GM12878 (cell line): ENCODE measurements at regions not wholly inside any gene's neighbourhood (a gene's known extent, or its start where the extent isn't known, plus 50 kb on each side); places are given as distances from the start of the nearest gene placed in this dataset.

Source experiments
- ATAC-seq: fragments of 200-7000 bp; cut with Tn5 transposase; 3 replicates; pipeline ENCODE4 v1.9.1; 2020; ENCODE audit warnings: mild to moderate bottlenecking, moderate library complexity
- BruUV-seq: library from RNA; stranded (reverse); fragments of 400-500 nt; replicated peaks from 2 replicates; lab custom pipeline; 2021; lab: Mats Ljungman, UMichigan
- CTCF ChIA-PET: fragments of 300-600 bp; sonication (Branson Sonifier 250); formaldehyde crosslinking; extraction: SDS; loops from one replicate; lab custom pipeline; 2021; ENCODE audit warnings: inconsistent platforms; lab: Yijun Ruan, JAX
- POLR2A ChIA-PET: fragments of 350-600 bp; formaldehyde crosslinking; extraction: SDS; loops from one replicate; lab custom pipeline; 2021; ENCODE audit warnings: inconsistent platforms; lab: Charles Lee
- RAD21 ChIA-PET: fragments of 300-600 bp; sonication (Branson Sonifier 250); formaldehyde crosslinking; loops from one replicate; lab custom pipeline; 2023; ENCODE audit warnings: antibody characterized with exemption; ENCODE audit not compliant: unreplicated experiment; lab: Charles Lee
- SMC1A ChIA-PET: fragments of 300-600 bp; sonication (Branson Sonifier 250); formaldehyde crosslinking; loops from one replicate; lab custom pipeline; 2023; ENCODE audit not compliant: unreplicated experiment, uncharacterized antibody; lab: Charles Lee
- DNase-seq: peaks from one replicate; pipeline ENCODE4 v3.0.0-alpha.2; 2011; ENCODE audit warnings: low read depth, low spot score
- FAIRE-seq: peaks from 3 replicates; lab custom pipeline; 2011; peaks lifted over from hg19 to GRCh38; lab: Jason Lieb, UNC
- H2AFZ ChIP-seq: 2 replicates; pipeline ENCODE4 v1.6.0; 2011; ENCODE audit warnings: low read depth, low read length, control low read depth; ENCODE audit not compliant: control insufficient read depth
- H3K27ac ChIP-seq: 2 replicates; pipeline ENCODE4 v1.5.1; 2011; ENCODE audit warnings: control low read depth; ENCODE audit not compliant: control insufficient read depth, insufficient read depth
- H3K27me3 ChIP-seq, 2 experiments: replicated peaks in 1 of 2; 2 replicates each; pipeline versions ENCODE4 v1.6.0 to v1.6.1; 2011; ENCODE audit warnings: low read length in 1 of 2; ENCODE audit not compliant: control insufficient read depth in 2 of 2, insufficient read depth in 2 of 2
- H3K36me3 ChIP-seq, 2 experiments: 2 replicates each; pipeline ENCODE4 v1.5.1; 2011; ENCODE audit warnings: low read length in 1 of 2; ENCODE audit not compliant: control insufficient read depth in 2 of 2, insufficient read depth in 2 of 2
- H3K4me1 ChIP-seq: 2 replicates; pipeline ENCODE4 v1.6.1; 2011; ENCODE audit warnings: mild to moderate bottlenecking, low read length, moderate library complexity, mixed read lengths; ENCODE audit not compliant: control insufficient read depth, insufficient read depth
- H3K4me2 ChIP-seq: 2 replicates; pipeline ENCODE4 v1.6.0; 2011; ENCODE audit warnings: control low read depth; ENCODE audit not compliant: control insufficient read depth, insufficient read depth
- H3K4me3 ChIP-seq: fragments of 200-600 bp; sonication (generic); 2 replicates; pipeline ENCODE4 v1.5.1; 2016
- H3K79me2 ChIP-seq: 2 replicates; pipeline ENCODE4 v1.6.0; 2011; ENCODE audit warnings: low read length; ENCODE audit not compliant: control insufficient read depth, insufficient read depth
- H3K9ac ChIP-seq: 2 replicates; pipeline ENCODE4 v1.8.0; 2011; ENCODE audit warnings: low read length, control low read depth, mixed read lengths; ENCODE audit not compliant: control insufficient read depth, insufficient read depth
- H3K9me3 ChIP-seq: replicated peaks from 3 replicates; pipeline ENCODE4 v1.5.1; 2011; ENCODE audit warnings: mild to moderate bottlenecking, low read length; ENCODE audit not compliant: control insufficient read depth, insufficient read depth
- H4K20me1 ChIP-seq: 2 replicates; pipeline ENCODE4 v1.6.0; 2011; ENCODE audit not compliant: control insufficient read depth, insufficient read depth
- FOXM1 ChIP-seq: IDR thresholded peaks from 2 replicates; pipeline ENCODE4 v1.6.1; 2012; ENCODE audit warnings: low read depth, mild to moderate bottlenecking, inconsistent platforms, low read length, moderate library complexity
- MYB ChIP-seq: fragments of 150-350 bp; IDR thresholded peaks from 2 replicates; pipeline ENCODE4 v1.6.1; 2014; ENCODE audit warnings: mild to moderate bottlenecking, low read depth, low read length, borderline replicate concordance
- PBX3 ChIP-seq: IDR thresholded peaks from 2 replicates; pipeline ENCODE4 v1.6.1; 2011; ENCODE audit warnings: mild to moderate bottlenecking, low read depth, low read length, moderate library complexity; ENCODE audit not compliant: insufficient replicate concordance
- PRDM15 ChIP-seq: fragments of 450-650 bp; formaldehyde crosslinking; IDR thresholded peaks from 2 replicates; pipeline ENCODE4 v1.4.0; 2020; ENCODE audit warnings: mild to moderate bottlenecking, moderate library complexity
- RFX5 ChIP-seq: IDR thresholded peaks from 2 replicates; pipeline ENCODE4 v1.6.1; 2011; ENCODE audit warnings: low read depth, low read length, improper control_type of control experiment
- TCF7 ChIP-seq: IDR thresholded peaks from 2 replicates; pipeline ENCODE4 v1.6.1; 2014; ENCODE audit warnings: antibody characterized with exemption, borderline replicate concordance
- ZNF24 ChIP-seq: fragments of 450-650 bp; IDR thresholded peaks from 2 replicates; pipeline ENCODE4 v1.6.1; 2017; ENCODE audit warnings: antibody characterized with exemption, mild to moderate bottlenecking
- in situ Hi-C: fragments of 300-500 bp; cut with MboI; formaldehyde crosslinking; loops from 9 replicates; pipeline ENCODE4 v1.14.3; 2018; ENCODE audit warnings: mixed read lengths
- intact Hi-C: fragments of 100-400 bp; cut with micrococcal nuclease; formaldehyde crosslinking; loops from one replicate; pipeline ENCODE4 v1.14.2; 2022; ENCODE audit not compliant: unreplicated experiment

GRCh38 chr3:82274897-82275296 lies 513.5 kb upstream of the GBE1 start:
- BruUV-seq = no TSS peak
- RAD21 ChIA-PET = no interaction called here
- no peak overlapping the region for H3K4me2 ChIP-seq
- TF ChIP-seq FOXM1 (no peak), MYB (no peak), RFX5 (no peak), PBX3 (no peak), ZNF24 (no peak), PRDM15 (CRISPR knock-in tag) (no peak), TCF7 (no peak)
- ATAC-seq = no peak
- H3K9me3 ChIP-seq = no peaks in the 10 kb centered on the region
- in situ Hi-C loops = no loop called here
- no peak overlapping the region for H3K27ac ChIP-seq
- DNase-seq = no peak
- H3K36me3 ChIP-seq = no peaks in the 10 kb centered on the region
- CTCF ChIA-PET = interaction anchor here (0.6 kb wide), 1 partner anchor 1393 kb away, joined by 3 read pairs; no protein-coding TSS in a partner anchor
- H3K79me2 ChIP-seq = no peaks in the 10 kb centered on the region
- no peak for FAIRE-seq
- H4K20me1 ChIP-seq = no peaks in the 10 kb centered on the region
- intact Hi-C loops = no loop called here
- H3K27me3 ChIP-seq = no peaks in the 10 kb centered on the region
- H3K4me3 ChIP-seq = no peak overlapping the region
- no peaks in the 10 kb centered on the region for H3K4me1 ChIP-seq
- POLR2A ChIA-PET = no interaction called here
- no peak overlapping the region for H3K9ac ChIP-seq
- SMC1A ChIA-PET = no interaction called here
- H2AFZ ChIP-seq = no peak overlapping the region
